ENCODE measurements at regions not wholly inside any gene's neighbourhood (a gene's known extent, or its start where the extent isn't known, plus 50 kb on each side); places are given as distances from the start of the nearest gene placed in this dataset.
"Not testable (repeated sequence)": the region's sequence is repeated elsewhere in the genome, so short reads cannot be mapped to it uniquely, and the experiment has no call there.

- TF ChIP-seq CTCF (IDR thresholded peaks at IDR 0.05); REST (IDR thresholded peaks at IDR 0.05; ENCODE audit: low read depth, low read length): not testable (repeated sequence)
These were observed 117.0 kb upstream of the PTBP2 start for GRCh38 chr1:96604620-96605019.

Measured in SK-N-SH (cell line).